HG02610 (cell line): ENCODE measurements at regions not wholly inside any gene's neighbourhood (a gene's known extent, or its start where the extent isn't known, plus 50 kb on each side); places are given as distances from the start of the nearest gene placed in this dataset.

Source experiments
- ATAC-seq: cut with Tn5 transposase; IDR thresholded peaks from one replicate; pipeline ENCODE4 v1.9.1; 2021; ENCODE audit warnings: mild to moderate bottlenecking, moderate library complexity; ENCODE audit not compliant: unreplicated experiment

GRCh38 chr5:66459728-66460127 is 136.5 kb upstream of the MAST4 start:
- ATAC-seq = no peak

- no peak for ATAC-seq
Measured at GRCh38 chr5:66467564-66467963, 128.6 kb upstream of the MAST4 start.

- ATAC-seq = no peak
Measured at GRCh38 chr5:66469684-66470083, 126.5 kb upstream of the MAST4 start.

- ATAC-seq = no peak
Measured at GRCh38 chr5:66472010-66472409, 124.2 kb upstream of the MAST4 start.

DNA sequence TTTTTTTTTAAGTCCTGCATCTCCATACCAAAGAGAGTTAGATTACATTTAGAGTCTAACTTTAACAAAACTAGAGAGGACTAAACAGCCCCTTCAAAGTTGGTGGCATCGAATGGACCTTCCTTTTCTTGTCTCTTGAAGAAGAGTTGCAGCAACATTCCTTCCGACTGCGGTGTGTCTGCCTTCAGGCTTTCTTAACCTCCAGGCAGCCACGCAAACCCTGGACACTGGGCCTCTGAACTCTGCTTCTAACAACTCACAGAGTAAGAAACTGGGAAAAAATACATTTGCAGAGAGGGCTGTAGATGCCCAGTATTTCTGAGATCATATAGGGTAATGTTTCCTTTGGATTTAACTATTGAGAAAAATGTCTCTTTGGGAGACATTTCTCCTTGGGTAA is 120.5 kb upstream of the MAST4 start:
- no peak for ATAC-seq

GRCh38 chr5:66477596-66477995 is 118.6 kb upstream of the MAST4 start:
- ATAC-seq = no peak

DNA sequence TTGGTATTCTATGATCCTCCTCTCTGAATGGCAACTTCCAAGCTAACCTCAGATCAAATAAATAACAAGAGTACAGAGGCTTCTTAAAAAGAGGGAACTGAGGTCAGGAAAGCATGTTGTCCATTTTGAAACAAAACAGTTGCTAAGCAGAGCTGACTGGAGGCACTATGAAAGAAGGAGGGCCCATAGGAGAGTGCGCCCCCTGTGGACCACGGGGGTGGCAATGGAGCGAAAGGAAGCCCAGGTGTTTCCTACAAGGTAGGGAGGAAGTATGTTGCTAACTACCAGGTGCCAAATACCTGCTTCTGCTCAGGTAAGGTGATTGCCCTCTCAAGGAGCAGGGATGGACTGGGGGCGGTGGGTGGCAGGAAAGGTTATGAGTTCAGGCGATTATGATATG is 101.8 kb upstream of the MAST4 start:
- no peak for ATAC-seq

- ATAC-seq = no peak
Measured at GRCh38 chr5:66498791-66499207, 97.4 kb upstream of the MAST4 start.

DNA sequence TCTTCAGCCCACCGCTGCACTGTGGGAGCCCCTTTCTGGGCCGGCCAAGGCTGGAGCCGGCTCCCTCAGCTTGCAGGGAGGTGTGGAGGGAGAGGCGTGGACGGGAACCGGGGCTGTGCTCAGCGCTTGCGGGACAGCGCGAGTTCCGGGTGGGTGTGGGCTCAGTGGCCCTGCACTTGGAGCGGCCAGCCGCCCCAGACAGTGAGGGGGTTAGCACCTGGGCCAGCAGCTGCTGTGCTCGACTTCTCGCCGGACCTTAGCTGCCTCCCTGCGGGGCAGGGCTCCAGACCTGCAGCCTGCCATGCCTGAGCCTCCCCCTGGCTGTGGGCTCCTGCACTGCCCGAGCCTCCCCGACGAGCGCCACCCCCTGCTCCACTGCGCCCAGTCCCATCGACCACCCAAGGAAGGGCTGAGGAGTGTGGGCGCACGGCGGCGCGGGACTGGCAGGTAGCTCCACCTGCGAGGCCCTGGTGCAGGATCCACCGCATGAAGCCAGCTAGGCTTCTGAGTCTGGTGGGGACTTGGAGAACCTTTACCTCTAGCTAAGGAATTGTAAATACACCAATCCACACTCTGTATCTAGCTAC is 92.9 kb upstream of the MAST4 start:
- no peak for ATAC-seq

- no peak for ATAC-seq
Measured at GRCh38 chr5:66507106-66507505, 89.1 kb upstream of the MAST4 start.

- ATAC-seq = no peak
Measured at GRCh38 chr5:66511491-66511890, 84.7 kb upstream of the MAST4 start.

- no peak for ATAC-seq
Measured at GRCh38 chr5:66513130-66513529, 83.1 kb upstream of the MAST4 start.

DNA sequence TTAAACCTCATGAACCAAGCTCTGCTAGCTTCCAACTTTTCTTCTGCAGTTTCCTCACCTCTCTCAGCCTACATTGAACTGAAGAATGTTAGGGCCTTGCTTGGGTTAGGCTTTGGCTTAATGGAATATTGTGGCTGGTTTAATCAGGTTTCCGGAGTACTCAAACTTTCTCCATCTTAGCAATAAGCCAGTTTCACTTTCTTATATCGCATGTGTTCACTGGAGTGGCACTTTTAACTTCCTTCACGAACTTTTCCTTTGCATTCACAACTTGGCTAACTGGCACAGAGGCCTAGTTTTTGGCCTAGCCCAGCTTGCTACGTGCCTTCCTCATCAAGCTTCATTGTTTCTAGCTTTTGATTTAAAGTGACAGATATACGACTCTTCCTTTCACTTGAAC is 81.0 kb upstream of the MAST4 start:
- ATAC-seq = no peak

- ATAC-seq = no peak
Measured at GRCh38 chr5:66516550-66516949, 79.6 kb upstream of the MAST4 start.

DNA sequence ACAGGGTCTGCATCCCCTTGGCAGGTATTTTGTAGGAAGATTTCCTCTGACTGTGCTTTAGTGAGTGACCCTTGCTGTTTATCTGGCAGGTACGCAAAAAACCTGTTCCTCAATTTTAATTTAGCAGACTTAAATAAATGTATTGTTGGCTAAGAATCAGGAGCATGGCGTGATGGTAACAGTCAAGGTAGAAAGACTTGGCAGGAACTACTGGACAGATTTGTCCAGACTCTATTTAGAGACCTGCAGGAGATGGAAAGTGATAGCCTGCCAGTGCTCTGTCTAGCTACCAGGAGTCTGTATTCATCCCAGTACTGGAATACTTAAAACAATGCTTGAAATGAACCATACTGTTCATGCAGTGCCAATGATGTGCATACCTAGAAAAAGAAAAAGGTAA is 78.8 kb upstream of the MAST4 start:
- no peak for ATAC-seq

GRCh38 chr5:66518052-66518451 is 78.1 kb upstream of the MAST4 start:
- no peak for ATAC-seq

- ATAC-seq = no peak
Measured at GRCh38 chr5:66518753-66519152, 77.4 kb upstream of the MAST4 start.

- no peak for ATAC-seq
Measured at GRCh38 chr5:66519626-66520025, 76.6 kb upstream of the MAST4 start.

DNA sequence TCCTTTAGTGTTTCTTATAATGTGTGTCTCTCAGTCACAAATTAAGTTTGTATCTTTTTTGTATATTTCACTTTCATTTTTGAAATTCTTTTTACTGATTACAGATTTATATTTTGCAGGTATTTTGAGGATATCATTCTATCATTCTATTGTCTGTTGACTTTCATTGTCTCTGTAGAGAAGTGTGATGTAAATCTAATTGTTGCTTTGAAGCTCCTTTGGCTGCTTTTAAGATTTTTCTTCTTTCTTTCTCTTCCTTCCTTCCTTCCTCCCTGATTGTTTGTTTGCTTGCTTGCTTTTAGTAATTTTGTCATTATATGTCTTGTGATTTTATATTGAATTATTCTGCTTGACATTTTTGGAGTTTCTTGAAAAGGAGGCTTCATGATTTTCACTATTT is 75.3 kb upstream of the MAST4 start:
- ATAC-seq = no peak

DNA sequence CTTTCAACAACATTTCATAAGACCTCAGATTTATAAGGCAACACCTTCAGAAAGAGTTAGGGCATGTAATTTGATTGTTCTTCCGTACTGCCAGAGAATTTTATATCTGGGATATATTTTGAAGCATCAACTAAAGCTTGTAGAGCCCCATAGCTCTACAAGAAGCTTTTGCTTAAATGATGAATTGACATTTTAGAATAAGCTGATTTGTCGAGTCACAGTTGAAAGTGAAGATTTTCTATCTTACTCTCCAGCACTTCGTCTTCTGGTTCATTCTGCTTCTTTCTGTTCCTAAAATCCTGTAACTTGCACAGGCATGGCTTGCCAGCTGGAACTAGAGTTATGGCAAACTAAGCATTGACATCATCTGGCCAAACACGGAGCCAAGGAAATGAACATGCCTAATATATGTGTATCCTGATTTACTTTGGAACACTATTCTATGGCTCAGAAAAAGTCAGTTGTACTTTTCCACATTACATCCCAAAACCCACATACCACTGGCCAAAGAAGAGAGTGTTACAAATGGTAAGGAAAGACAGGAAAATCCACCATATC is 68.6 kb upstream of the MAST4 start:
- ATAC-seq = no peak

- ATAC-seq = no peak
Measured at GRCh38 chr5:66529182-66529581, 67.0 kb upstream of the MAST4 start.

GRCh38 chr5:66529704-66530103 is 66.5 kb upstream of the MAST4 start:
- ATAC-seq = no peak

- ATAC-seq = no peak
Measured at GRCh38 chr5:66538126-66538525, 58.1 kb upstream of the MAST4 start.
